ENCODE measurements at regions not wholly inside any gene's neighbourhood (a gene's known extent, or its start where the extent isn't known, plus 50 kb on each side); places are given as distances from the start of the nearest gene placed in this dataset.

DNA sequence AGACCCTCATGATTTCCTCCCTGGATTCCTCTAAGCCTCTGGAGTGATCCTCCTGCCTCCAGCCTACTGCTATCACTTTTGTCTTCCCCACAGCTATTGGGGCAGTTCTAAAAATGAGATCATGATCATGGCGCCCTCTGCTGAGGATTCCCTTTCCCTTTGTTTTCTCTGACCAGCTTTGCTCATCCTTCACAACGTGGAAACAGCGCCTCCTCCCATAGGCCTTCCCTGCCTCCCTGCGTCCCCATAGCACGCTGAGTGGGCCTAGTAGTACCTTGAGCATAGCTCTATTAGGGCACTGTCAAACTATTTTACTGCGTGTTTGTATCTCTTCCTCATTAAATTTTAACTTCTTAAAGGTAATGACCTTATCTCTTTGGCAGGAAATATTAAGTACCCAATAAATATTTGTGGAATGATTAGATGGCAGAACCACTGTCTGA is 207.0 kb upstream of the FANCL start:
- no peak overlapping the region for H3K4me3 ChIP-seq (ENCODE audit: low read depth, low read length)
- TF ChIP-seq, protein P1, sequence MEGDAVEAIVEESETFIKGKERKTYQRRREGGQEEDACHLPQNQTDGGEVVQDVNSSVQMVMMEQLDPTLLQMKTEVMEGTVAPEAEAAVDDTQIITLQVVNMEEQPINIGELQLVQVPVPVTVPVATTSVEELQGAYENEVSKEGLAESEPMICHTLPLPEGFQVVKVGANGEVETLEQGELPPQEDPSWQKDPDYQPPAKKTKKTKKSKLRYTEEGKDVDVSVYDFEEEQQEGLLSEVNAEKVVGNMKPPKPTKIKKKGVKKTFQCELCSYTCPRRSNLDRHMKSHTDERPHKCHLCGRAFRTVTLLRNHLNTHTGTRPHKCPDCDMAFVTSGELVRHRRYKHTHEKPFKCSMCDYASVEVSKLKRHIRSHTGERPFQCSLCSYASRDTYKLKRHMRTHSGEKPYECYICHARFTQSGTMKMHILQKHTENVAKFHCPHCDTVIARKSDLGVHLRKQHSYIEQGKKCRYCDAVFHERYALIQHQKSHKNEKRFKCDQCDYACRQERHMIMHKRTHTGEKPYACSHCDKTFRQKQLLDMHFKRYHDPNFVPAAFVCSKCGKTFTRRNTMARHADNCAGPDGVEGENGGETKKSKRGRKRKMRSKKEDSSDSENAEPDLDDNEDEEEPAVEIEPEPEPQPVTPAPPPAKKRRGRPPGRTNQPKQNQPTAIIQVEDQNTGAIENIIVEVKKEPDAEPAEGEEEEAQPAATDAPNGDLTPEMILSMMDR (IDR thresholded peaks at IDR 0.05; ENCODE audit: low read depth, low read length): 0 out of 2 replicates have a peak, but pooled peaks have one; percentile 27

DNA sequence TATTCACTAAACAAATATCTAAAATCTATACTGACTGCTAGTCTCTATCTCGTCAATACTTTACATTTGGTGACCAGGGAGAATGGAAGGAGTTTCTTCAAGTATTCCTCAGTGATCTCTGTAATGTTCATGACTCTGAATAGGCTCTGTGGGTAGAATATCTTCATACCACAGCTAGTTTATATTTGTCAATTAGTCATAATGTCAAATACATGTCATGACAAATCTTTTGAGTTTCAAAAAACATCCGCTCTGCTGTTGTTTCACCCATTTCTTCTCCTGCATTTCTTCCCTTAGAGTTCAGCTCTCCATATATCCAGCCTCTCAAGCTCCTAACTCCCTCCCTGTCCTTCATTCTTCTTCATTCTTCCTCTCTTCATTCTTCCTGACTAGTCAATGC is 206.5 kb upstream of the FANCL start:
- TF ChIP-seq, protein P1 (IDR thresholded peaks at IDR 0.05; ENCODE audit: low read depth, low read length): no peak
- no peak overlapping the region for H3K4me3 ChIP-seq (ENCODE audit: low read depth, low read length)

- TF ChIP-seq, protein P1 (IDR thresholded peaks at IDR 0.05; ENCODE audit: low read depth, low read length): no peak
- H3K4me3 ChIP-seq (ENCODE audit: low read depth, low read length): no peak overlapping the region
These were observed 200.5 kb upstream of the FANCL start for GRCh38 chr2:58441643-58442042.

DNA sequence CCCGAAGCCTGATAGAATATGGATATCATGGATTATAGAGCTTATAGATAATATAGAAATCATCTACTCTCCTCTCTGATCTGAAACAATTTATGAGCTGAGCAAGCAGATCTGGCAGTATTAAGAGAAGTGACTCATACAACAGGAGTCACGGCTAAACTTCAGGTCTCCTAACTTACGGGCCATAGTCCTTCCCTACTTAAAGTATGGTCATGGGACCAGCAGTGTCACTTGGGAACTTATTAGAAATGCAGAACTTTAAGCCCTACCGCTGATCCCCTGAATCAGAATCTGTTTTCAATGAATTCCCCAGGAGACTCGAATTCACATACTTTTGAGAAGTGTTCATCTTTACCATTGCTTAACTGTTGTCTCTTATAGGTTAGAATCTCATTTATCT is 195.7 kb upstream of the FANCL start:
- no peak overlapping the region for H3K4me3 ChIP-seq (ENCODE audit: low read depth, low read length)
- TF ChIP-seq, protein P1 (IDR thresholded peaks at IDR 0.05; ENCODE audit: low read depth, low read length): no peak

GRCh38 chr2:58435246-58435645 is 194.1 kb upstream of the FANCL start:
- TF ChIP-seq, protein P1 (IDR thresholded peaks at IDR 0.05; ENCODE audit: low read depth, low read length): no peak
- H3K4me3 ChIP-seq (ENCODE audit: low read depth, low read length): no peak overlapping the region

DNA sequence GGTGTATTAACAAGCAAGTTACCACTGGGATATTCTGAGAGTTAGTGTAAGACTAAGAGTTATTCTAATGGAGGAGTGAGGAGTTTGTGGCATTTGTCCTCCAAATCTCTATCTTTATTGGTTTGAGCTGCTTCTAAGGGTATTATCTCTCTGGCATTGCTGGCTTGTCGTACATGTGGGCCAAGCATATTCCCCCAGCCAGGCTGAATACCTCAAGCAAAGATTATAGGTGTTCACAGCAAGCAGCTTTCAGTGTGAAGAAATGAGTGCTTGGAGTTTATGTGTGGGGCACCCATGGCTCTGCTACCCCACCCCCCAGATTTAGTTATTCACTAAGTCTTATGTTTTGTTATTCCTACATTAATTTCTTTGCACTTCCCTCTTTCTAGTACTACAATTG is 193.6 kb upstream of the FANCL start:
- no peak overlapping the region for H3K4me3 ChIP-seq (ENCODE audit: low read depth, low read length)
- TF ChIP-seq, protein P1 (IDR thresholded peaks at IDR 0.05; ENCODE audit: low read depth, low read length): no peak

GRCh38 chr2:58432491-58433170 is 191.5 kb upstream of the FANCL start:
- TF ChIP-seq, protein P1 (IDR thresholded peaks at IDR 0.05; ENCODE audit: low read depth, low read length): no peak

More at GRCh38 chr2:58432491-58433170, 191.5 kb upstream of the FANCL start:
- no peak overlapping the region for H3K4me3 ChIP-seq (ENCODE audit: low read depth, low read length)

Data from WI38 (cell line).